GM18520 (cell line): ENCODE measurements at regions not wholly inside any gene's neighbourhood (a gene's known extent, or its start where the extent isn't known, plus 50 kb on each side); places are given as distances from the start of the nearest gene placed in this dataset.

Source experiments
- ATAC-seq: cut with Tn5 transposase; IDR thresholded peaks from one replicate; pipeline ENCODE4 v1.9.1; 2021; ENCODE audit not compliant: unreplicated experiment

- ATAC-seq, result no peak
These were observed 342.0 kb upstream of the ACTBL2 start for GRCh38 chr5:57824623-57825022.

GRCh38 chr5:57824047-57824446 lies 341.4 kb upstream of the ACTBL2 start:
- no peak for ATAC-seq

- ATAC-seq, result no peak
These were observed 340.0 kb upstream of the ACTBL2 start for GRCh38 chr5:57822651-57823050.

- ATAC-seq, result no peak
These were observed 335.8 kb upstream of the ACTBL2 start for GRCh38 chr5:57818397-57818796.

- no peak for ATAC-seq
These were observed 335.3 kb upstream of the ACTBL2 start for GRCh38 chr5:57817924-57818323.

GRCh38 chr5:57817001-57817453 lies 334.4 kb upstream of the ACTBL2 start:
- no peak for ATAC-seq

GRCh38 chr5:57816108-57816507 lies 333.5 kb upstream of the ACTBL2 start:
- ATAC-seq, result no peak

- ATAC-seq, result no peak
These were observed 323.1 kb upstream of the ACTBL2 start for GRCh38 chr5:57805732-57806131.

- ATAC-seq, result no peak
These were observed 322.6 kb upstream of the ACTBL2 start for GRCh38 chr5:57805170-57805569.

GRCh38 chr5:57804505-57804904 lies 321.9 kb upstream of the ACTBL2 start:
- ATAC-seq, result no peak

GRCh38 chr5:57804007-57804444 lies 321.4 kb upstream of the ACTBL2 start:
- ATAC-seq, result no peak

GRCh38 chr5:57802131-57802530 lies 319.5 kb upstream of the ACTBL2 start:
- no peak for ATAC-seq

- no peak for ATAC-seq
These were observed 312.6 kb upstream of the ACTBL2 start for GRCh38 chr5:57795203-57795602.

GRCh38 chr5:57791875-57792274 lies 309.3 kb upstream of the ACTBL2 start:
- no peak for ATAC-seq

GRCh38 chr5:57785946-57786345 lies 303.3 kb upstream of the ACTBL2 start:
- ATAC-seq, result no peak

GRCh38 chr5:57784121-57784520 lies 301.5 kb upstream of the ACTBL2 start:
- no peak for ATAC-seq

GRCh38 chr5:57783693-57784092 lies 301.1 kb upstream of the ACTBL2 start:
- no peak for ATAC-seq

- ATAC-seq, result no peak
These were observed 298.3 kb upstream of the ACTBL2 start for GRCh38 chr5:57780961-57781325.

GRCh38 chr5:57780306-57780960 lies 297.8 kb upstream of the ACTBL2 start:
- no peak for ATAC-seq

GRCh38 chr5:57779383-57780223 lies 297.0 kb upstream of the ACTBL2 start:
- ATAC-seq, result no peak

- ATAC-seq, result no peak
These were observed 296.0 kb upstream of the ACTBL2 start for GRCh38 chr5:57778501-57779091.

GRCh38 chr5:57777174-57777581 lies 294.6 kb upstream of the ACTBL2 start:
- ATAC-seq, result no peak
